HG03558 (cell line): ENCODE measurements at regions not wholly inside any gene's neighbourhood (a gene's known extent, or its start where the extent isn't known, plus 50 kb on each side); places are given as distances from the start of the nearest gene placed in this dataset.

Experiments used
- ATAC-seq: cut with Tn5 transposase; IDR thresholded peaks from one replicate; pipeline ENCODE4 v1.9.1; 2021; ENCODE audit warnings: moderate number of reproducible peaks; ENCODE audit not compliant: unreplicated experiment; ENCODE audit errors: extremely low read depth

DNA sequence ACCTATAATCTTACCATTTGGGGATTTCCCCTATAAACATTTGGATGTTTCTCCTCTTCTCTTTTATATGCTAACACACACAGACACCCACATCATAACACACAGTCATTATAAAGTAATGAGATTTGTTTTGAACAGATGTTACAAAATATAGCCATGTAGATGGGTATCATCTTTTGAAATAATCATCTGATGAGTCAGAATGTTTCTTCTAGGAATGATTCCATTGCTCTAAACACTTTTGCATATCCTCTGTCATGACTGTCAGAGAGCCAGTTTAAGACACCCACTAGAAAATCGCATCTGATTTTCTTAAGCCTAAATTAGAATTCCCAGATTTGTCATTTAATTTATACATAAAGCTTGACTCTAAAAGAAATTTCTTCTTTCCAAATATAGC is 442.6 kb downstream of the CMPK2 start:
- no peak for ATAC-seq

DNA sequence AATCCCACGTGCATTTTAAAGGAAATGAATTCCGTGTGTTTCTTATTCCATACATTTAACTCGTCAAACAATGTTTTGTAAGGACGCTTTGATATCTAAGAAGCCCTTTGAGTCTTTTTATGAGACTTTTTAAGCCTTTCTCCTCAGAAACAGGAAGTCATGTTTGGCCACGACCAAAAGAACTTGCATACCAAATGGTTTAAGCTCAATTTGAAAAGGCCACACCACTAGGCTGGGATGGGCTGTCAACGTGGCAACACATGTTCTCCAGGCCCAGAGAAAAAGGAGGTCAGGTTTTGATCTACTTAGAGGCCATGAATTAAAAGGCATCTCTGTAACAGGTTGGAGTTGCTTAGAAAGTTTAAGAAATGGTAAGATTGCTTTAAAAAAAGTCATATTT is 441.8 kb downstream of the CMPK2 start:
- ATAC-seq: no peak

DNA sequence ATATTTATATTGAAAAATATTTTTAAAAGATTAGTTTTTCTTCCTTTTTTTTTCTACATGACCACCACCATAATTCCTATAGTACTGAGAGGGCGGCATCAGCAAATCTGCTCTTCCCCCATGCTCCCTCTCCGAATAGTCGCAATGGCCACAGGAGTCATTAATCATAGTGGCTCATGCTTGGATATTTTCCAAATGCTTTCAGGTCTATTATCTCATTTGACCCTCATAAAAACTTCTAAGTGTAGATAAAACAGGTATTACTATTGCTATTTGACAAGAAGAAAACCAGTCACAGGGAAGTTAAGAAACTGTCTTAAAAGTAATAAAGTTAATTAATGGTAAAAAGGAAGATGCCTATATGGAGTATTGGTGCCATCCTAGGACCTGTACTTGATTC is 440.7 kb downstream of the CMPK2 start:
- no peak for ATAC-seq

DNA sequence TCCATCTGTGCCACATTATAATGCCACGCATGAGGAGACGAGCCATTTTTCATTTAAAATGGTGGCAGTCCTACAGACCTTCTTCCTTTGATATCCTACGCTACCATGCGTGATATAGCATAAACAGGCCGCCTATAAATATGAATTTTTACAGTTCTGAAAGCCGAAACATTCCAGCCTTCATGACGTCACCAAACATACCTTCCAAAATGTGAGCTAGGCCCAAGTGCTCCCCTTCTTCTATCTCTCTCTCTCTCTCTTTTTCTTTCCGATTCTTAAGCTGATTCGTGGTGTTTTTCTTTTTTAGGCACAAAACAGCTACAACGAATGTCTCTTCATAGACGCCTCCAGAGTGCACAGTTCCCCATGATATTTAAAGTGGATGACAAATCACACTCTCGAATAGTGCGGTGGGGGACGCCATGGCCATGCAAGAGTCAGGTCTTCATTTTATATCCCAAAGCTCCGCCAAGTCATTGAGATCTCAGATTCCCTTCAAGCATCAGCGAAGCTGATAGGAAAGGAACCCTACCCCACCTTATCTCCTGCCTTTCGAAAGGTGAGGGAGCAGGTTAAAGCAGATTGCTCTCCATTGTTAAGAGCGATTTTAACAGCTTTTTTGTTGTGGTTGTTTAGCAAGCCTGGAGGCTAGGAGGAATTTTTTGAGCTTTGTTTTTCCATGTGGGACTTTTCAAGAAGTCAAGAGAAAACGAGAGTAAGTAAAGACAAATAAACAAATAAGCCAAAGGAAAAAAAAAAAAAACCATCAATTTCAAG is 436.3 kb downstream of the CMPK2 start:
- no peak for ATAC-seq

DNA sequence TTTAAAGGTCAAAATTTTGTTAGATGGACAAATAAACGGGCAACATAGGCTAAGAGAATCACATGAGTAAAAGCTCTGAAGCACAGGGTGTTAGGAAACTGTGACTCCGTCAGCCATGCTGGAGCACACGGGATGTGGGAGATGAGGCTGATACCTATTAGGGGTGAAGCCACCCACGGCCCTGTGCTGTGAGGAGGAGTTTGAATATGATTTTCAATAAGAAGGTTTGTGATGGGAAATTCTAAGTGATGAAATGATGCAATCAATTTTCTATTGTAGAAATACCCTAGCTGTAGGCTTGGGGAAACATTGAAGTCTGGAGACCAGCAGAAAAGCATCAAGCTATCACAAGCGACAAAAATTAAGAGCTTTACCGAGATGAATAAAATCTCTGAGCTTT is 431.3 kb downstream of the CMPK2 start:
- no peak for ATAC-seq

DNA sequence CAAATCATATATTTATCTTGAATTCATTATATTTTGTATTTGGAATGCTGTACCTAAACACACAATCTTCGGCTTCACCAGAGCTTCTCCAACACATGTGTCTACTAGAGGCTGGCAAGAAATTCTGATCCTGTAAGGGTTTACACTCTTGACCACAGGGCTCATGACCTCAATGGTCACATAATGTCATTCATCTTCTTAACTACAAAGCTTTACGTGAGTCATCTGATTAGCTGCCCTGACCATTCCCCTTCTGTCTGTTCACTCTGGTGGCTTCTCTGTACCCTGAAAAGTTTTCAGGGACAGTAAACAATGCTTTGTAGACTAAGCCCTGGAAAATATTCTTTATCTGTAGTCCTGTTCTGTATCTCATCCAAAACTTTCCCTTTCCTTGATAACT is 423.9 kb downstream of the CMPK2 start:
- no peak for ATAC-seq

DNA sequence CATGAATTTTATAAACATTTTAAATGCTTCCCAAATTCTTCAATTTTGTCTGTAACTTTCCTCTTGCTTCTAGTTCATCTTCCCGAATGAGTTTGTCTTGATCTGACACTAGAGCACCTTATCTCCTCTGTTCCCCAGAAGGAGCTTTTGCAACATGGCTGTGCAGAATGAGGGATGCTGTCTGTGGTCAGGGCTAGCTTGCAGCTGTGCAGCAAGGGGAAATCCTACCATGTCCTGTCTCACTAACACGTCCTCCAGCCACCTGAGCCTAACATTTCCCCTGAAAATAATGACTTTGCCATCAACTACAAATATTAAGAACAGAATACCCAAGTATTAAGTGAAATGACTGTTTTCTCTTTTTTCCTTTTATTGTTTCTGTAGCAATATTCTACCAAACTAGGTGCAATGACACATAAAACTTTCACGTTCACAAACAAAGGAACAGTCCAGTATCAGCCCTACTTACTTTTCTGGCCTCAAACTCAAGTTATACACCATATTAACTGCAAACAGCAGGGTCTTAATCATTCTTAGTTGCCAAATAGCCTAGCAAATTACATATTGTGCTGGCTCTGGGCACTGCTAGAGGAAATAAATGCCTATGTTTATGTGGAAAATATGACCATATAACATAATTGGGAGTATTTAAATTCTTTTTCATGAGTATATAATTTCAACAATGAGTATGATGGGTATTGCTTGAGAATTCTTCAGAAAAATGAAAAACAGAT is 423.3 kb downstream of the CMPK2 start:
- ATAC-seq: no peak

DNA sequence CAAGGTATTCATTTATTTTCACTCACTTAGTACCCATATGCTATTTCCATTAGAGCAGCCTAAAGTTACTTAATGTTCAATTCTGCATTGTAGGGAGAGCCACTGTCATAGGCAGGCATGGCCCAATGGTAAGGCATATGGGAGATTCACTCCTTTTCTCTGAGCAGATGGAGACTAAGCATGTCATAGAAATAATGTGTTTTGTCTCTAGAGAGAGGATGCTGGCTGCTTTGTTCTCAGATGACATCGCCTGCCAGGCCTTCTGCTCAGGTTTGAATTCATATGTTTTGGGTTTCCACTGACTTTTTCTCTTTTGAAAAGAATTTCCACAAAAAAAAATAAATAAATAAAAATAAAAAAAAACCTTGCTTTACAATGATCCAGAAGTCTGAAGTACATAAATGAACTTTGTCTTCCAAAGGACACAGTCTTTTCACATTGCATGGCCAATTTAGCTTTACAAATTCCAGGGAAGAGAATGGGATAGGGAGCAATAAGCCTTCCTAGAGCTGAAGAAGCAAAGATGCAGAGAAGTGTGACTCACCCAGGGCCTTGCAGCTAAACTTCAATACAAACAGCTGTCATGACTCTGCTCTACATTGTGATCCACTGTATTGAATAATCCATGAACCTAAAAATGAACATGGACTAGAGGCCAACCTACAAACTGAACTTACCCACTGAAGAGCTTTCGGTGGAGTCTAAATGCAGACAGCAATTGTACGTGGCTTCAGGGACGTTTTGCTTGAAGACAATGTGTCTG is 422.5 kb downstream of the CMPK2 start:
- ATAC-seq: no peak

DNA sequence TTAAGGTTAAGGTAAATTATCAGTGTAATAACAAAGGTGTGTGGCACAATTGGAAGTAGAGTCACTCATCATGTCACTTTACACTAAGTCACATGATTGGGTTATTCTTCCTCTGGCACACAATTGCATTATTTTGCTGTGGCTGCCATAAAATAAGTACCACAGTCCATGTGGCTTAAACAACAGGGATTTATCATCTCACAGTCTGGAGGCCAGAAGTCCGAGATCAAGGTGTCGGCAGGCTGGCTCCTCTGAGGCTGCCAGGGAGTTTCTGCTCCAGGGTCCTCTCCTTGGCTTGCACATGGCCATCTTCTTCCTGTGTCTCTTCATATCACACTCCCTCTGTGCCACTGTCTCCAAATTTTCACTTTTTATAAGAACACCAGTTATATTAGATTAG is 421.2 kb downstream of the CMPK2 start:
- ATAC-seq: no peak

DNA sequence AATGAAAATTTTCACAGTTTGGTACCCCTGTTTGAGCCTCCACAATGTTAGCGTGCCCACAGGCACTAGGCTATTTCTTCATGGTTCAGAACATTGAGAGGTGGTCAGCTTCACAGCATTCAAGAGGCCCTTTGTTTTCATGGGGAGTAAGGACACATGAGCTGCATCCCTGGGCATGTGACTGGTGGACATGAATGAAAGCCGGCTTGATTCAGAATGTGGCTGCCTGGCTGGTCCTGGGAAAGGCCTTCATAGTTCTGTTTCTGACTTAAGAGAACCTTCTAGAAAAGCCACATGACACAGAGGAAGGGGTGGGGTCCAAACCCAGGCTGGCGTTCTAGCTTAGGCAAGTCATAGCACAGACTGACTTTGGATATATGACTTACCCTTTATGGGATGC is 420.6 kb downstream of the CMPK2 start:
- ATAC-seq: no peak

DNA sequence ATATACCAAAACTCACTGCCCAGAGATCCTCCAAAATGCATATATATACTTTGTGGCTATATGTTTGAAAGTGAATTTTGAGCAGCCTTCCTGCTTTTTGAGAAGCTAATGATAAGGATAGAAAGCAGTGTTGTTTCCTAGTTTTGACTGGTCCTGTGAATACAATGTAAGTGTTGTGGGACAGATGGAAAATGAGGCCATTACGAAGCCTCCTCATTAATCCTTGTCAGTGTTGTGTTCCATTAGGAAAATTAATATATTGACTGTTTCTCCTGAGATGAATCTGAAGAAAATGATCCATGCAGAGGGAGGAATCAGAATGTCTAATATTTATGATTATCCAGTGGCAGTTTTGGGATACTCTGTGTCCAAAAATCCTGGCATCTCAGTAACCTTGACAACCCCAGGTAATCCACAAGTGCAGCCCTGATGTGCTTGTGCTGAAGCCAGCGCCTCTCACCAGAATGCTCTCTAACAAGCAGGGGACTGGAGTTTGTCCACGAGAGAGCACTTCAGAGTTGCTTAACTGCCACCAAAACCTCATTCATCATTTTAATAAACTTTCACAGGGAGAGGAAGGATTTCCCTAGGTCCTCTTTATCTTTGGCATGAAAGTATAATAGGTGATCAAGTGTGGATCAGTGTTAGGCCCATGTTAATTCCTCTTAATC is 418.6 kb downstream of the CMPK2 start:
- no peak for ATAC-seq

DNA sequence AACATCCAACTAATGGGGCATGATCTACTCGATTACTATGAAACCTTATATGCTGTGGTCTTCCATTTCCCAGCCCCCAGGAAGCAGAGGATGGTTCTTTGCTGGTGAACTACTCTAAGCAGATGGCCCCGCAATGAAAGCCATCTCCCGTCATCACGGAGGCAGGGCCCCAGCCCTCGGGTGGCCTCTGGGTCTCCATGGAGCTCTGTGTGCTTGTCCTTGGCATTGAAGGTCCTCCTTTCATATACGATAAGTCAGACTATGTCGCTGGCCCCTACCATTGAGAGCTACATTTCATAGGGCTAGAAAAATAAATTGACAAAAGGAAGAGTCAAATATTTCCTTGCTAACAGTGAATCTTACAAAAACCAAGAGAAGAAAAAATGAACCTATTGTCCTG is 416.8 kb downstream of the CMPK2 start:
- no peak for ATAC-seq

DNA sequence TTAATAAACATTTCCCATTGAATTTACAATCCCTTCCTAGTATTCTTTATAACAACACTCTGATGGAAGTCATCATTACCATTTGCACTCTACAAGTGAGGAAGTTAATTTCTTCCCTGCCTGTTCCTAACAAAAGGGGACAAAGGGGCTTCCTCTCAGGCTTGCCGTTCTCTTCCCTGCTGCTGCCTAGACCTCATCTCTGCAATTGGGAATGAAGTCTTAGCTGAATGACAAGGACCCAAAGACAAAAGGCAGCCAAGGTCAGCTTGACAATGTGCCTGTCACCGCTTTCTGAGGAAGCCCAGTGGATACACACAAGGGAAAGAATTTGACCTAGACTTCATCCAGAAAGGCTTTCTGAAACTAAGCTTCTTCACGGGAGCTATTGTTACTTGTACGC is 416.4 kb downstream of the CMPK2 start:
- no peak for ATAC-seq

DNA sequence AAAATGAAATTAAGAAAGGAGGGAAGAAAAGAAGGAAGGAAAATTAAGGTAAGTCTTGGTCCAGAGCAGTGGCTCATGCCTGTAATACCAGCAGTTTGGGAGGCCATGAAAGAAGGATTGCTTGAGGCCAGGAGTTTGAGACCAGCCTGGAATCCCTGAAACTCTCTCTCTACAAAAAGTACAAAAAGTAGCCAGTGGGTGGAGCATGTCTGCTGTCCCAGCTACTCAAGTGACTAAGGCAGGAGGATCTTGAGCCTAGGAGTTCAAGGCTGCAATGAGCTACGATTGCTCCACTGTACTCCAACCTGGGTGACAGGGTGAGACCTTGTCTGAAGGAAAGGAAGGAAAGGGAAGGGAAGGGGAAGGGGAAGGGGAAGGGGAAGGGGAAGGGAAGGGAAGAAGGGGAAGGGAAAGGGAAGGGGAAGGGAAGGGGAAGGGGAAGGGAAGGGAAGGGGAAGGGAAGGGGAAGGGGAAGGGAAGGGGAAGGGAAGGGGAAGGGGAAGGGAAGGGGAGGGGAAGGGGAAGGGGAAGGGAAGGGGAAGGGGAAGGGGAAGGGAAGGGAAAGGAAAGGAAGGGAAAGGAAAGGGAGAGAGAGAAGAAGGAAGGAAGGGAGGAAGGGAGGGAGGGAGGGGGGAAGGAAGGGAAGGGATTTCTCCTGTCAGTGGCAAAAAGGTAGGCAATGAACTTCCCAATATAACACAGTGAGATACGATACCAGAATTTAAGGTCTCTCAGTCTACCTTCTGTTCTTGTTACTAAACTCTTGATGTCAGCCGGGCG is 412.8 kb downstream of the CMPK2 start:
- no peak for ATAC-seq

DNA sequence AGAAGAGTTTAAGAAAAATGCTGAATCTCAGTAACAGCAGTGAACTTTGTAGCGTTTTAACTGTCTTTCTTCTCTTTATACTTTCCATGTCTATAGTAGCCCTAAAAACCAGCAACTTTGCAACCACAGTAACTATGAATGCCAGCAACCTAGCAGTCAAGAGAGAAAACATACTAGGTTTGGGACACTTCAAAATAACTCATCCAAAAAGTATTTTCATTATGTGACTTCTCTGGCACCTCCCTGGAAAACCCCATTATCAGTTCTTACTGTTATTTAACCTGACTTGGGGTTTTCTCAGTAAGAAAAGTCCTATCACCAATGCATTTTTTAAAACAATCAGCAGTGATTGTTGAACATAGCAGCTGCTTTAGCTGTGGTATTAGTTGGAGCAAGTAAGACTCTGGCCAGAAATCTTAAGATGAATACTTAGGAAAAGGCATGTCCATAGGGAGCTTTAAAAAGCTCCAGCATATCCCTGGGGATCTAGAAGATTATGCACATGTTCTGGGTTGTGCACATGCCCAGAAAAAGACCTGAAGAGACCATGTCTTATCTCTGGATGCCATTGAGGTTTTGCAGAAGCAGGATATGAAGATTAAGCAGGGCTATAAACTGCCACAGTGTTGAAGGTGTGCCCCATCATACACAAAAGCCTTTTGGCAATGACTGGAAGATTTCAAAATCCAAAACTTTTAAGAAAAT is 411.3 kb downstream of the CMPK2 start:
- no peak for ATAC-seq

DNA sequence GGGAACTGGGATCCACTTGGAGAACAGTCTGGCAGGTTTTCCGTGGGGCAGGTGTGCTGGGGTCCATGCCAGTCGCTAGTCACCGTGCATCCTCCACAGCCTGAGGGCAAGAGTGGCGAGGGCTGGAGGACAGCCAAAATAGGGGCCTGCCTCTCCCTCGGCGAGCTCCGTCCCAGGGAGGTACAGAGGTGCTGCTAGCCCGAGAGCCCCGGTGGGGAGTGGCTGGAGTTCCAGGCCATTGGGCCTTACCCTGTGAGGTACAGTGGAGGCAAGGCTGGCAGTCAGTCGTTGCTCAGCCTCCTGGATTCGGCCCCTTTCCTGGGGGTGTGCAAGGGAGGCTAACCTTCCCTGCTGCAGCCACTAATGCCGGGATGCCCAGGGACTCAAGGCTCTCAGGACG is 406.6 kb downstream of the CMPK2 start:
- no peak for ATAC-seq

DNA sequence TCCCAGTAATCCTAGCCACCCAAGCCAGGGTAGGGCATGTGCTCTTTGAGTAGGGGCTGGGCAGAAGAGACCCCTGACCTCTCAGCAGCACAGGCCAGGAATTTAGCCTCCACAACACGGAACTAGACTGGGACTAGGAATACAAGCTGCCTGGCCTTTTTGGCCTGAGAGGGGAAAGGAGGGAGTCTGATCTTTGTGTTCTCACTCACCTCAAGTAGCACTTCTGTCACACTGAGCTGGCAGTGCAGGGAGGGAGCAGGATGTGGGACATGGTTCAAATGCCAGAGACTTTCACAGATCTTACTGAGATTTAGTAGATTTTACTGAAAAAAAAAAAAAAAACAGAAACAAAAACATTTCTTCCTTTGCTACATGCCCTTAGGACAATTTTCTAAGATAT is 395.2 kb downstream of the CMPK2 start:
- ATAC-seq: no peak

DNA sequence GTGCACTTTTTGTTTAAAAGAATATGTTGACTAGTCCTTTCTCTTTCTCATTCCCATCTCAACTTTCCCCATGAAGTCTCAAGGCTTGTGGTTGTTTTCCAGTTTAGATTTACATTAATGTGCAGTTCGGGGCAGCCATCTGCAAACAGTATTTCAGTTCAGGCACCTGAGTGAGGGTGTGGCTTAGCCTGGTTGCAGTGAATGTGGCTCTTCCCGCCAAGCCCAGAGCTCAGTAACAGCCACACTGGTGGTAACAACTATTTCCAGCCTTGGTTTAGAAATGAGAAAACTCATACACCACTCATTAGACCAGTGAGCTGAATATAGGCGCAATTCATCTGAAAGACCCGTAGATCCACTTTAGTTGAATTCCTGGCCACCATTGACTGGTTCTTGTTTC is 394.3 kb downstream of the CMPK2 start:
- ATAC-seq: no peak
